HG03139 (cell line): ENCODE measurements at regions not wholly inside any gene's neighbourhood (a gene's known extent, or its start where the extent isn't known, plus 50 kb on each side); places are given as distances from the start of the nearest gene placed in this dataset.
"Not testable (repeated sequence)": the region's sequence is repeated elsewhere in the genome, so short reads cannot be mapped to it uniquely, and the experiment has no call there.

Experiments
- ATAC-seq: cut with Tn5 transposase; IDR thresholded peaks from one replicate; pipeline ENCODE4 v1.9.1; 2021; ENCODE audit not compliant: unreplicated experiment

- no peak for ATAC-seq
Observed at GRCh38 chr7:120052884-120053382, 220.0 kb upstream of the KCND2 start.

- ATAC-seq: no peak
Observed at GRCh38 chr7:120053390-120053961, 219.5 kb upstream of the KCND2 start.

GRCh38 chr7:120054376-120055100, 218.4 kb upstream of the KCND2 start:
- no peak for ATAC-seq

- no peak for ATAC-seq
Observed at GRCh38 chr7:120055300-120055699, 217.7 kb upstream of the KCND2 start.

GRCh38 chr7:120056227-120056626, 216.7 kb upstream of the KCND2 start:
- no peak for ATAC-seq

- no peak for ATAC-seq
Observed at GRCh38 chr7:120059641-120060040, 213.3 kb upstream of the KCND2 start.

- no peak for ATAC-seq
Observed at GRCh38 chr7:120060281-120060680, 212.7 kb upstream of the KCND2 start.

- no peak for ATAC-seq
Observed at GRCh38 chr7:120060875-120061274, 212.1 kb upstream of the KCND2 start.

GRCh38 chr7:120064565-120064964, 208.4 kb upstream of the KCND2 start:
- ATAC-seq: no peak

GRCh38 chr7:120066898-120067297, 206.1 kb upstream of the KCND2 start:
- ATAC-seq: not testable (repeated sequence)

GRCh38 chr7:120070201-120070600, 202.8 kb upstream of the KCND2 start:
- no peak for ATAC-seq

GRCh38 chr7:120077777-120078176, 195.2 kb upstream of the KCND2 start:
- ATAC-seq: no peak

GRCh38 chr7:120079022-120079421, 194.0 kb upstream of the KCND2 start:
- no peak for ATAC-seq

- ATAC-seq: no peak
Observed at GRCh38 chr7:120079704-120080103, 193.3 kb upstream of the KCND2 start.

- ATAC-seq: not testable (repeated sequence)
Observed at GRCh38 chr7:120086468-120086867, 186.5 kb upstream of the KCND2 start.

- no peak for ATAC-seq
Observed at GRCh38 chr7:120089968-120090367, 183.0 kb upstream of the KCND2 start.

- no peak for ATAC-seq
Observed at GRCh38 chr7:120091807-120092206, 181.2 kb upstream of the KCND2 start.

GRCh38 chr7:120097020-120097419, 176.0 kb upstream of the KCND2 start:
- no peak for ATAC-seq

- ATAC-seq: no peak
Observed at GRCh38 chr7:120097774-120098173, 175.2 kb upstream of the KCND2 start.

- ATAC-seq: no peak
Observed at GRCh38 chr7:120108376-120108775, 164.6 kb upstream of the KCND2 start.

GRCh38 chr7:120110169-120110568, 162.8 kb upstream of the KCND2 start:
- ATAC-seq: no peak

GRCh38 chr7:120114626-120115025, 158.3 kb upstream of the KCND2 start:
- no peak for ATAC-seq

GRCh38 chr7:120123528-120123927, 149.4 kb upstream of the KCND2 start:
- ATAC-seq: no peak
